IMR-90 (cell line): ENCODE measurements at regions not wholly inside any gene's neighbourhood (a gene's known extent, or its start where the extent isn't known, plus 50 kb on each side); places are given as distances from the start of the nearest gene placed in this dataset.

Source experiments
- ATAC-seq: fragments of 200-7000 bp; cut with Tn5 transposase; 2 replicates; pipeline ENCODE4 v1.9.1; 2020; ENCODE audit warnings: low read depth, mild to moderate bottlenecking, moderate library complexity
- BruUV-seq: library from RNA; stranded (reverse); fragments of 400-500 nt; replicated peaks from 2 replicates; lab custom pipeline; 2021; lab: Mats Ljungman, UMichigan
- CTCF ChIA-PET: fragments of 300-600 bp; formaldehyde crosslinking; extraction: SDS; loops from one replicate; lab custom pipeline; 2021; ENCODE audit warnings: antibody characterized with exemption; lab: Yijun Ruan, JAX
- POLR2A ChIA-PET: fragments of 300-600 bp; sonication (Branson Sonifier 250); formaldehyde crosslinking; loops from one replicate; lab custom pipeline; 2022; ENCODE audit warnings: antibody characterized with exemption; ENCODE audit not compliant: unreplicated experiment; lab: Charles Lee
- DNase-seq: peaks from one replicate; pipeline ENCODE4 v3.0.0; 2013
- H2AFZ ChIP-seq: replicated peaks from 2 replicates; pipeline ENCODE3; 2013; ENCODE audit warnings: low read length, mild to moderate bottlenecking; ENCODE audit not compliant: poor library complexity
- H2AK5ac ChIP-seq: 2 replicates; pipeline ENCODE4 v1.6.1; 2013; ENCODE audit warnings: low read depth, low read length, inconsistent platforms
- H2AK9ac ChIP-seq: replicated peaks from 2 replicates; pipeline ENCODE3; 2013; ENCODE audit warnings: mild to moderate bottlenecking, low read depth, low read length, moderate library complexity; ENCODE audit not compliant: poor library complexity
- H2BK120ac ChIP-seq: 2 replicates; pipeline ENCODE4 v1.6.1; 2013; ENCODE audit warnings: low read depth, low read length, inconsistent platforms
- H2BK15ac ChIP-seq: 3 replicates; pipeline ENCODE4 v1.6.1; 2013; ENCODE audit warnings: low read depth, low read length, inconsistent platforms
- H2BK20ac ChIP-seq: 2 replicates; pipeline ENCODE4 v1.6.1; 2013; ENCODE audit warnings: low read depth, mild to moderate bottlenecking, inconsistent platforms, low read length, moderate library complexity
- H2BK5ac ChIP-seq: 2 replicates; pipeline ENCODE4 v1.6.1; 2013; ENCODE audit warnings: mild to moderate bottlenecking, low read depth, low read length, inconsistent platforms; ENCODE audit not compliant: poor library complexity, severe bottlenecking
- H3K14ac ChIP-seq: replicated peaks from 2 replicates; pipeline ENCODE4 v1.6.1; 2013; ENCODE audit warnings: low read depth, low read length, inconsistent platforms
- H3K18ac ChIP-seq: 2 replicates; pipeline ENCODE4 v1.6.1; 2013; ENCODE audit warnings: low read depth, low read length, control low read depth
- H3K23ac ChIP-seq: 2 replicates; pipeline ENCODE4 v1.6.1; 2013; ENCODE audit warnings: low read depth, low read length, inconsistent platforms
- H3K27ac ChIP-seq: 2 replicates; pipeline ENCODE4 v1.5.1; 2013; ENCODE audit warnings: mild to moderate bottlenecking, control low read depth, low read length; ENCODE audit not compliant: insufficient read depth
- H3K27me3 ChIP-seq: 2 replicates; pipeline ENCODE4 v1.6.1; 2013; ENCODE audit warnings: low read length; ENCODE audit not compliant: control insufficient read depth, insufficient read depth
- H3K36me3 ChIP-seq: 2 replicates; pipeline ENCODE4 v1.6.1; 2013; ENCODE audit warnings: low read length, mixed read lengths; ENCODE audit not compliant: control insufficient read depth, insufficient read depth
- H3K4ac ChIP-seq: 2 replicates; pipeline ENCODE4 v1.6.1; 2013; ENCODE audit warnings: low read depth, low read length, inconsistent platforms
- H3K4me1 ChIP-seq: 2 replicates; pipeline ENCODE4 v1.6.1; 2013; ENCODE audit warnings: low read length, mixed read lengths; ENCODE audit not compliant: control insufficient read depth, insufficient read depth
- H3K4me2 ChIP-seq: 2 replicates; pipeline ENCODE4 v1.6.1; 2013; ENCODE audit warnings: low read depth, mild to moderate bottlenecking, control low read depth, low read length, moderate library complexity
- H3K4me3 ChIP-seq: 2 replicates; pipeline ENCODE4 v1.5.1; 2013; ENCODE audit warnings: low read depth, mild to moderate bottlenecking, control low read depth, low read length, moderate library complexity; ENCODE audit not compliant: insufficient read depth
- H3K56ac ChIP-seq: 2 replicates; pipeline ENCODE4 v1.6.1; 2013; ENCODE audit warnings: low read length, inconsistent platforms; ENCODE audit not compliant: insufficient read depth; ENCODE audit errors: extremely low read depth
- H3K79me1 ChIP-seq, 2 experiments: 2 replicates each; pipeline ENCODE4 v1.6.1; 2013; ENCODE audit warnings: low read length in 2 of 2, inconsistent platforms in 1 of 2, low read depth in 1 of 2
- H3K9ac ChIP-seq: 2 replicates; pipeline ENCODE4 v1.6.1; 2013; ENCODE audit warnings: low read depth, low read length, control low read depth
- H3K9me1 ChIP-seq: 2 replicates; pipeline ENCODE4 v1.6.1; 2013; ENCODE audit warnings: low read length, inconsistent platforms; ENCODE audit not compliant: insufficient read depth
- H3K9me3 ChIP-seq: 2 replicates; pipeline ENCODE4 v1.6.1; 2013; ENCODE audit warnings: low read length; ENCODE audit not compliant: control insufficient read depth, insufficient read depth
- H4K20me1 ChIP-seq: 2 replicates; pipeline ENCODE4 v1.6.1; 2013; ENCODE audit warnings: low read length, inconsistent platforms; ENCODE audit not compliant: insufficient read depth
- H4K5ac ChIP-seq: 2 replicates; pipeline ENCODE4 v1.6.1; 2013; ENCODE audit warnings: mild to moderate bottlenecking, low read depth, low read length, control low read depth
- H4K8ac ChIP-seq, 2 experiments: 2 replicates each; pipeline ENCODE4 v1.6.1; 2013; ENCODE audit warnings: low read depth in 2 of 2, low read length in 2 of 2, control low read depth in 1 of 2, inconsistent platforms in 1 of 2
- H4K91ac ChIP-seq: 2 replicates; pipeline ENCODE4 v1.6.1; 2013; ENCODE audit warnings: low read depth, low read length, inconsistent platforms; ENCODE audit not compliant: insufficient read depth
- BHLHE40 ChIP-seq: fragments of 150-350 bp; IDR thresholded peaks from 2 replicates; pipeline ENCODE4 v1.6.1; 2016; ENCODE audit warnings: mild to moderate bottlenecking, low read depth, low read length
- CEBPB ChIP-seq: IDR thresholded peaks from 2 replicates; pipeline ENCODE4 v1.6.1; 2012; ENCODE audit warnings: low read depth, low read length, improper control_type of control experiment
- CHD1 ChIP-seq: IDR thresholded peaks from 2 replicates; pipeline ENCODE4 v1.6.1; 2012; ENCODE audit warnings: low read depth, low read length, improper control_type of control experiment
- CTCF ChIP-seq: conservative IDR thresholded peaks from 2 replicates; pipeline ENCODE4 v1.5.1; 2012; ENCODE audit warnings: mild to moderate bottlenecking, low read depth, low read length, improper control_type of control experiment
- ELK1 ChIP-seq: fragments of 150-350 bp; IDR thresholded peaks from 2 replicates; pipeline ENCODE4 v1.6.1; 2016; ENCODE audit warnings: low read depth, mild to moderate bottlenecking, low read length, moderate library complexity, borderline replicate concordance
- FOS ChIP-seq: fragments of 150-350 bp; IDR thresholded peaks from 2 replicates; pipeline ENCODE4 v1.6.1; 2016; ENCODE audit warnings: low read depth, low read length
- MAFK ChIP-seq: IDR thresholded peaks from 2 replicates; pipeline ENCODE4 v1.6.1; 2012; ENCODE audit warnings: low read depth, low read length, improper control_type of control experiment
- MAZ ChIP-seq: IDR thresholded peaks from 2 replicates; pipeline ENCODE4 v1.6.1; 2012; ENCODE audit warnings: low read depth, mild to moderate bottlenecking, low read length, improper control_type of control experiment, moderate library complexity, borderline replicate concordance
- MXI1 ChIP-seq: IDR thresholded peaks from 2 replicates; pipeline ENCODE4 v1.6.1; 2012; ENCODE audit warnings: low read depth, mild to moderate bottlenecking, low read length, moderate library complexity, borderline replicate concordance
- NFE2L2 ChIP-seq: fragments of 150-350 bp; IDR thresholded peaks from 2 replicates; pipeline ENCODE4 v1.6.1; 2016; ENCODE audit warnings: low read depth, mild to moderate bottlenecking, low read length
- POLR2A ChIP-seq: IDR thresholded peaks from 2 replicates; pipeline ENCODE4 v1.6.1; 2012; ENCODE audit warnings: mild to moderate bottlenecking, low read depth, low read length
- RAD21 ChIP-seq: IDR thresholded peaks from 2 replicates; pipeline ENCODE4 v1.6.1; 2012; ENCODE audit warnings: low read length, improper control_type of control experiment
- RCOR1 ChIP-seq: IDR thresholded peaks from 2 replicates; pipeline ENCODE4 v1.6.1; 2012; ENCODE audit warnings: mild to moderate bottlenecking, low read length, improper control_type of control experiment; ENCODE audit not compliant: insufficient replicate concordance
- RFX5 ChIP-seq: IDR thresholded peaks from 2 replicates; pipeline ENCODE4 v1.8.0; 2012; ENCODE audit warnings: low read depth, mild to moderate bottlenecking, low read length, moderate library complexity
- SMC3 ChIP-seq: fragments of 150-350 bp; IDR thresholded peaks from 2 replicates; pipeline ENCODE4 v1.6.1; 2016; ENCODE audit warnings: low read depth, mild to moderate bottlenecking, antibody characterized with exemption, low read length, moderate library complexity
- whole genome bisulfite sequencing, 2 experiments: methylation state at CpG; one replicate each; pipeline versions ENCODE4 v1.1.5 to v1.1.7; 2013; ENCODE audit warnings: missing lambda C conversion rate in 2 of 2; ENCODE audit not compliant: insufficient read length in 1 of 2; ENCODE audit errors: extremely low coverage in 2 of 2; 5-methylcytosine and 5-hydroxymethylcytosine counted together
- dilution Hi-C: fragments of 300-500 bp; cut with HindIII; formaldehyde crosslinking; loops from one replicate; pipeline ENCODE4 v1.14.3; 2018; ENCODE audit warnings: low sequenced_read_pairs; ENCODE audit not compliant: unreplicated experiment
- in situ Hi-C: fragments of 300-500 bp; cut with MboI; formaldehyde crosslinking; loops from 3 replicates; pipeline ENCODE4 v1.14.3; 2019; ENCODE audit warnings: low sequenced_read_pairs, inconsistent platforms, mixed read lengths
- intact Hi-C: fragments of 100-400 bp; cut with micrococcal nuclease; formaldehyde crosslinking; loops from 2 replicates; pipeline ENCODE4 v1.10.0; 2022
- TF ChIP-seq, protein P1 (sequence below): fragments of 150-350 bp; IDR thresholded peaks from 2 replicates; pipeline ENCODE4 v1.6.1; 2017; ENCODE audit warnings: mild to moderate bottlenecking, antibody characterized with exemption, low read length, low read depth

- TF ChIP-seq RFX5 (no peak), ELK1 (no peak), CEBPB (no peak), POLR2A (no peak), CTCF (peak; percentile 43), MXI1 (no peak), MAZ (no peak), MAFK (no peak), RCOR1 (no peak), SMC3 (peak; percentile 48), RAD21 (peak; percentile 57), NFE2L2 (no peak), FOS (no peak), BHLHE40 (no peak), CHD1 (no peak)
- TF ChIP-seq, protein P1, sequence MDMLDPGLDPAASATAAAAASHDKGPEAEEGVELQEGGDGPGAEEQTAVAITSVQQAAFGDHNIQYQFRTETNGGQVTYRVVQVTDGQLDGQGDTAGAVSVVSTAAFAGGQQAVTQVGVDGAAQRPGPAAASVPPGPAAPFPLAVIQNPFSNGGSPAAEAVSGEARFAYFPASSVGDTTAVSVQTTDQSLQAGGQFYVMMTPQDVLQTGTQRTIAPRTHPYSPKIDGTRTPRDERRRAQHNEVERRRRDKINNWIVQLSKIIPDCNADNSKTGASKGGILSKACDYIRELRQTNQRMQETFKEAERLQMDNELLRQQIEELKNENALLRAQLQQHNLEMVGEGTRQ = peak; percentile 59; the same call in 1 of the 2 replicates
- Histone ChIP-seq H2AK5ac (peak overlapping the region; percentile 78; the same call in 1 of the 2 replicates), H3K4me2 (no peak overlapping the region), H2AFZ (peak overlapping the region; percentile 83), H3K27ac (no peak overlapping the region; the same call in 1 of the 2 replicates), H3K4ac (peak overlapping the region; percentile 65), H3K56ac (no peak overlapping the region), H4K8ac (peak overlapping the region in 1 of 2 experiments; percentile 74; a peak in 2 of 4 replicates), H3K9ac (no peak overlapping the region), H3K9me1 (peaks cover 7% of the 10 kb centered on the region; the same call in 1 of the 2 replicates), H2BK15ac (peak overlapping the region; percentile 56; the same call in 1 of the 3 replicates), H3K4me1 (no peaks in the 10 kb centered on the region), H2BK120ac (peak overlapping the region; percentile 77), H2BK20ac (peak overlapping the region; percentile 87), H3K9me3 (no peaks in the 10 kb centered on the region), H2AK9ac (peak overlapping the region; percentile 47), H3K27me3 (no peaks in the 10 kb centered on the region), H3K23ac (no peak overlapping the region), H3K14ac (peak overlapping the region; percentile 64), H4K91ac (peak overlapping the region; percentile 70), H3K36me3 (no peaks in the 10 kb centered on the region), H3K18ac (no peak overlapping the region), H4K5ac (peak overlapping the region; percentile 65; the same call in 1 of the 2 replicates), H3K4me3 (no peak overlapping the region), H2BK5ac (peak overlapping the region; percentile 41), H3K79me1 (no peaks in the 10 kb centered on the region), H4K20me1 (no peaks in the 10 kb centered on the region)
- peak; percentile 39 for DNase-seq
- no peak for ATAC-seq
- in situ Hi-C loops (no loop called here), dilution Hi-C loops (no loop called here), intact Hi-C loops (no loop called here)
- ChIA-PET POLR2A (no interaction called here), CTCF (interaction anchor here (1.2 kb wide), 1 partner anchor 13 kb away, joined by 4 read pairs; no protein-coding TSS in a partner anchor)
- BruUV-seq = no TSS peak
- no CpG with 5 or more reads among the region's 6 CpGs for WGBS, 2 experiments
Observed at GRCh38 chr10:31083765-31084184, 52.1 kb upstream of the ZNF438 start.
